Right cardiac atrium (tissue), 5 donors: ENCODE measurements at regions not wholly inside any gene's neighbourhood (a gene's known extent, or its start where the extent isn't known, plus 50 kb on each side); places are given as distances from the start of the nearest gene placed in this dataset.
A peak's percentile ranks its signal among the peaks of the same experiment; 100 is the strongest.
"Not testable (repeated sequence)": the region's sequence is repeated elsewhere in the genome, so short reads cannot be mapped to it uniquely, and the experiment has no call there.

Source experiments
- ATAC-seq, 2 donors: fragments of 200-7000 bp; cut with Tn5 transposase; one replicate each; pipeline versions ENCODE4 v1.8.0 to v1.9.1; 2020; ENCODE audit warnings: moderate library complexity in 2 of 2, mild to moderate bottlenecking in 1 of 2
- DNase-seq, 3 donors: peaks; one replicate each; pipeline ENCODE4 v3.0.0-alpha.2; 2020
- H3K27ac ChIP-seq: one replicate; pipeline ENCODE4 v1.5.1; 2013; ENCODE audit warnings: mild to moderate bottlenecking, low read length, control low read depth, moderate library complexity
- H3K27me3 ChIP-seq: one replicate; pipeline ENCODE4 v1.6.1; 2013; ENCODE audit not compliant: control insufficient read depth, insufficient read depth
- H3K4me1 ChIP-seq: one replicate; pipeline ENCODE4 v1.6.1; 2013; ENCODE audit warnings: low read length; ENCODE audit not compliant: control insufficient read depth, insufficient read depth
- H3K4me3 ChIP-seq: one replicate; pipeline ENCODE4 v1.5.1; 2013; ENCODE audit warnings: low read length, control low read depth
- H3K9me3 ChIP-seq: one replicate; pipeline ENCODE4 v1.6.1; 2013; ENCODE audit warnings: low read length; ENCODE audit not compliant: control insufficient read depth
- whole genome bisulfite sequencing: extraction: QIAGEN DNeasy Blood & Tissue Kit; methylation state at CpG from one replicate; pipeline ENCODE4 v1.1.7; 2013; 5-methylcytosine and 5-hydroxymethylcytosine counted together
- intact Hi-C, 4 donors: fragments of 100-400 bp; cut with DNase I; formaldehyde crosslinking; loops; one replicate each; pipeline versions ENCODE4 v1.11.0 to v1.14.0; 2022 to 2023
- donor health status: healthy with polysubstance abuse.
- donor health status: DM: no; HTN: yes; CAD: no.
- donor health status: DM: no; HTN: no; CAD: no.
- donor health status: DM: no; HTN: yes; CAD: no; lungs with severe emphysema.
- donor health status: DM: yes; HTN: yes; CAD: no.

DNA sequence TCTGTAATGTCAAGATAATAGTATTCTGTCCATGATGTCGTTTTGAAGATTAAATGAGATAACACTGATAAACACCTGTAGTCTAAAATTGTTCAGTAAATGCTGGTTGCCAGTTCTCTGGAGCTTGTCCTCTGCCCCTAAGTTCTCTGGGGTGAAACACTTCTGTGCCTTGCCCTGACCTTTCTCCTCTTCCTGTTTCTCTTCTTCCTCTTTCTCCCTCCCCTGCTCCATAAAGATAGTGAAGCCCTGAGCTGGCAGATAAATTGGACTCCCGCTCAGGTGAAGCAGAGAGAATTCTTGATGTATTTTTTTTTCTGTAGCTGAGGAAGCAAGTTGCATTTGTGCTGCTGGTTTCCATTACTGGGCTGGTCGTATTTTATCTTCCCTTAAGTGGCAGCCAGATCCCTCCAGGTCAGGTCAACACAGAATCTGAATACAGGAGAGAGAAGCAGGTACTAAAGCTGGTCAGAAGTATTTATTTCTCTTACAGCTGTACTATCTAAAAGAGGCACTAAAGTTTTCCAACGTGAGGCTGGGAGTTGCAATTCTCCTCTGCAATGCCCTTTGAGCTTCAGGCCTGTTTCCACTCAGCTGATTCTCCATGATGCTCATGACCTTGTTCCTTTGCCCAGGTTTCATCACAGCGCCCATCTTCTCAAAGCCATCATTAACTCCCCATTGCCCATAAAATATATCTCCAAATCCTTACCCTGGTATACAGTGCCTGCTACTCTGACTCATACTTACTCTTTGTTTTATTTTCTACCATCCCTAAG, 319.3 kb upstream of the CFAP20DC start:
- WGBS: 45% methylated on average over 5 of the region's 5 CpGs
- Histone ChIP-seq H3K4me3 (no peak overlapping the region), H3K27ac (no peak overlapping the region), H3K27me3 (no peaks in the 10 kb centered on the region), H3K4me1 (no peaks in the 10 kb centered on the region), H3K9me3 (no peaks in the 10 kb centered on the region)
- intact Hi-C loops: no loop called here
- ATAC-seq (no peak), DNase-seq (no peak)

DNA sequence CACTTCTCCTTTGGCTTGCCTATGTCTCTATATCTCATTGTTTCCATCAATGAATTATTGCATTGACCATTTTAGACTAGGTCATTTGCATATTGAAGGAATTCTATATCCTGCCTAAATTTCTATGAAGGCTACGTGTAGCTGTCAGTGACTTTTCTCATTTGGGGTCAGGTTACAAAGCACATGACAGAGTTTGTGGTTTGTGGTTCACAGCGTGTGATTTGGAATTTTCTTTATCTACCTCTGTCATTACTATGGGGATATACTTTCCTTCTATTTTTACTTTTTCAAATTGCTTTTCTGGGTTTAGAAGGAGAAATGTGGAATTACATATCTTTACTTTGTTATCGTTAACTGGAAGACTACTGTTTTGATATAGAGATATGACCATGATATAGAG, 317.3 kb upstream of the CFAP20DC start:
- Histone ChIP-seq H3K27me3 (no peaks in the 10 kb centered on the region), H3K27ac (no peak overlapping the region), H3K9me3 (no peaks in the 10 kb centered on the region), H3K4me1 (no peaks in the 10 kb centered on the region), H3K4me3 (no peak overlapping the region)
- ATAC-seq (no peak), DNase-seq (no peak)
- intact Hi-C loops: no loop called here
- 59% methylated on average over 3 of the region's 3 CpGs for WGBS

- Histone ChIP-seq H3K9me3 (no peaks in the 10 kb centered on the region), H3K4me3 (no peak overlapping the region), H3K4me1 (no peaks in the 10 kb centered on the region), H3K27me3 (no peaks in the 10 kb centered on the region), H3K27ac (no peak overlapping the region)
- DNase-seq (no peak), ATAC-seq (no peak)
- intact Hi-C loops: no loop called here
- WGBS: 84% methylated on average over 2 of the region's 2 CpGs
Observed at GRCh38 chr3:59366218-59366617, 316.4 kb upstream of the CFAP20DC start.

- intact Hi-C loops: no loop called here
- 36% methylated on average over 4 of the region's 4 CpGs for WGBS
Observed at GRCh38 chr3:59364496-59364895, 314.7 kb upstream of the CFAP20DC start.

DNA sequence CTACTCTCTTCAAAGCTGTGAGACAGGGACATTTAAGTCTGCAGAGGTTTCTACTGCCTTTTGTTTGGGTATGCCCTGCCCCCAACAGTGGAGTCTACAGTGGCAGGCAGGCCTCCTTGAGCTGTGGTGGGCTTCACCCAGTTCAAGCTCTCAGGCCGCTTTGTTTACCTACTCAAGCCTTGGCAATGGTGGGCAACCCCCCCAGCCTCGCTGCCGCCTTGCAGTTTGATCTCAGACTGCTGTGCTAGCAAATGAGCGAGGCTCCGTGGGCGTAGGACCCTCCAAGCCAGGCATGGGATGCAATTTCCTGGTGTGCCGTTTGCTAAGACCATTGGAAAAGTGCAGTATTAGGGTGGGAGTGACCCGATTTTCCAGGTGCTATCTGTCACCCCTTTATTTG, 310.5 kb upstream of the CFAP20DC start:
- peak in 1 of 3 donors; percentile 16 for DNase-seq
- H3K4me3 ChIP-seq, ATAC-seq, H3K27me3 ChIP-seq, intact Hi-C loops, H3K9me3 ChIP-seq, H3K27ac ChIP-seq, H3K4me1 ChIP-seq: not testable (repeated sequence)
- WGBS: 87% methylated on average over 8 of the region's 8 CpGs

More at GRCh38 chr3:59364496-59364895, 314.7 kb upstream of the CFAP20DC start:
- no peaks in the 10 kb centered on the region for H3K9me3 ChIP-seq
- H3K4me3 ChIP-seq: no peak overlapping the region
- DNase-seq: no peak
- no peak overlapping the region for H3K27ac ChIP-seq
- no peaks in the 10 kb centered on the region for H3K27me3 ChIP-seq
- no peaks in the 10 kb centered on the region for H3K4me1 ChIP-seq
- no peak for ATAC-seq

DNA sequence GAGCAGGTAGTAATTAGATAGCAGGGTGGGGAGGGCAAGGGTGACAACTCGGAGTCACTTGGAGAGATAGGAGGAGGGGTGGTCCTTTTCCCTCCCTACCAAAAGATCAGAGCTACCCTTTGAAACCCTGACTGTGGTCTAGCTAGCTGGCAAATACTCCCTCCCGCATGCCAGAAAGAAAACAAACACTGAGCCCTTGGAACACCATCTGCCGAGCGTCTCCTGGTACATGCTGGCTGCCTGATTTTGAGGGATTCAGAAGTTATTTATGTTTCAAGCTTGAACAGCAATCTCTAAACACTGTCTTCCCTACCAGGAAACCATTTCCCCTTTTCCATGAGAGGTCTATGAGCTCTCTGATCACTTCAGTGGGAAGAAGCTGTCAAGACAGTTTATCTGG, 291.6 kb upstream of the CFAP20DC start:
- Histone ChIP-seq H3K4me1 (no peaks in the 10 kb centered on the region), H3K9me3 (no peaks in the 10 kb centered on the region), H3K27me3 (no peaks in the 10 kb centered on the region), H3K4me3 (no peak overlapping the region), H3K27ac (no peak overlapping the region)
- intact Hi-C loops: no loop called here
- DNase-seq: no peak
- no peak for ATAC-seq
- 46% methylated on average over 4 of the region's 4 CpGs for WGBS

DNA sequence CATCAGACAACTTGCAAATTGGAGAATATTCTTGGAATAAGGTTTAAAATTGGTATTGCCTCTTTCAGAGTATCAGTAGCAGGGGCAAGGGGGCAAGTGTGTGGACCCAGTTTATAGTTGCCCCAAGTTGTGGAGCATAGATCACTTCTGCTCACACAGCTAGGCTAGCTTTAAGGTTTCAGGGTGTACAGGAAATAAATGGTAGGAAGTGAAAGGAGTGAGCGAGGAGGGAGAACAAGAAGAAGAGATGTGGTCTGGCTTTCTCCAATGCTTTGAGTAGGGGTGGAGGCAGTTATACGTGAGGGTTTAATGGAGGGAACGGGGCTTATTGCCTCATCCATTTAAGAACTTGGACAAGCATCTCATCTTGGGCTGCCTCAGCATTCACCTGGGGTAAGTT, 290.0 kb upstream of the CFAP20DC start:
- no peaks in the 10 kb centered on the region for H3K9me3 ChIP-seq
- H3K4me1 ChIP-seq: no peaks in the 10 kb centered on the region
- H3K27ac ChIP-seq: no peak overlapping the region
- ATAC-seq: no peak
- intact Hi-C loops: loop anchor here in 1 of 4 donors (10.0 kb wide), 1 partner anchor 355 kb away; no protein-coding TSS in a partner anchor
- 80% methylated on average over 3 of the region's 3 CpGs for WGBS
- no peaks in the 10 kb centered on the region for H3K27me3 ChIP-seq
- H3K4me3 ChIP-seq: no peak overlapping the region
- DNase-seq: no peak

DNA sequence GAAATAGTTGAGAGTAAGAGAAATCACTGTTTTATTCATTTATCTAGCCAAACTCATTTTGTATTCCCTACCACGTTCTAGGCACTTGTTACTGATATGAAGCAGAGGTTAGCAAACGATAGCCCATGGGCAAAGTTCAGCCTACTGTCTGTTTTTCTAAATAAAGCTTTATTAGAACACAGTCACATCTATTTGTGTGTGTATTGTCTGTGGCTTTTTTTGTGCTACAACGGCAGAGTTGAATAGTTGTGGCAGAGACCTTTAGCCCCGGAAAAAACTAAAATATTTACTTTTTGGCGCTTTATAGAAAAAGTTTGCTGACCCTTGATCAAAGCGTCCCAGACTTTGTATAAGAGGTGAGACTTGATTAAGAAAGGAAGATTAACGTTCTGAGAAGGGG, 289.1 kb upstream of the CFAP20DC start:
- H3K9me3 ChIP-seq: no peaks in the 10 kb centered on the region
- DNase-seq (no peak), ATAC-seq (no peak)
- intact Hi-C loops: loop anchor here in 1 of 4 donors (10.0 kb wide), 1 partner anchor 354 kb away; no protein-coding TSS in a partner anchor
- H3K4me1 ChIP-seq: no peaks in the 10 kb centered on the region
- 70% methylated on average over 7 of the region's 7 CpGs for WGBS
- H3K27me3 ChIP-seq: no peaks in the 10 kb centered on the region
- no peak overlapping the region for H3K4me3 ChIP-seq
- no peak overlapping the region for H3K27ac ChIP-seq

DNA sequence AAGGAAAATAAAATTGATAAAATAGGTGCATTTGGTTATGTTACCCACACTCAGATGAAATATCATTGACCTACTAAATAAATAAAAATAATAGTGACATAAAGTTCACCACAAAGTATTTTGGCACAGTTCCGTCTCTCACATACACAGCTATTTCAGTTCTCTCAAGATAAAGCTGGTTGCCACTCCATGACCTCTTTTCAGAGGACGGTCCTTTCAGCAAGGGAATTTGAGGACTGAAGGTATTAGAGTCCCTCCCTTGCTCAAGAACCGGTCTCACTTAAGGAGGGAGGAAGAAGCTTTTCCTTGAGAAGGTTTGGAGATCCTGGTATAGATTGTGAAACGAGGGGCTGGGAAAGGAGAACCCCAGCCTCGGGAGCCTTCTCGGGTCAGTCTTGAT, 285.5 kb upstream of the CFAP20DC start:
- Histone ChIP-seq H3K27ac (no peak overlapping the region), H3K9me3 (no peaks in the 10 kb centered on the region), H3K4me1 (no peaks in the 10 kb centered on the region), H3K27me3 (no peaks in the 10 kb centered on the region), H3K4me3 (no peak overlapping the region)
- intact Hi-C loops: loop anchor here in 1 of 4 donors (10.0 kb wide), 1 partner anchor 351 kb away; no protein-coding TSS in a partner anchor
- WGBS: 63% methylated on average over 6 of the region's 6 CpGs
- ATAC-seq (no peak), DNase-seq (no peak)

- WGBS: 64% methylated on average over 2 of the region's 2 CpGs
- intact Hi-C loops: loop anchor here in 1 of 4 donors (10.0 kb wide), 1 partner anchor 350 kb away; no protein-coding TSS in a partner anchor
- H3K27me3 ChIP-seq: no peaks in the 10 kb centered on the region
- no peaks in the 10 kb centered on the region for H3K4me1 ChIP-seq
- H3K9me3 ChIP-seq: no peaks in the 10 kb centered on the region
- H3K27ac ChIP-seq: no peak overlapping the region
- H3K4me3 ChIP-seq: no peak overlapping the region
- no peak for ATAC-seq
- DNase-seq: no peak
Observed at GRCh38 chr3:59334585-59334984, 284.8 kb upstream of the CFAP20DC start.

DNA sequence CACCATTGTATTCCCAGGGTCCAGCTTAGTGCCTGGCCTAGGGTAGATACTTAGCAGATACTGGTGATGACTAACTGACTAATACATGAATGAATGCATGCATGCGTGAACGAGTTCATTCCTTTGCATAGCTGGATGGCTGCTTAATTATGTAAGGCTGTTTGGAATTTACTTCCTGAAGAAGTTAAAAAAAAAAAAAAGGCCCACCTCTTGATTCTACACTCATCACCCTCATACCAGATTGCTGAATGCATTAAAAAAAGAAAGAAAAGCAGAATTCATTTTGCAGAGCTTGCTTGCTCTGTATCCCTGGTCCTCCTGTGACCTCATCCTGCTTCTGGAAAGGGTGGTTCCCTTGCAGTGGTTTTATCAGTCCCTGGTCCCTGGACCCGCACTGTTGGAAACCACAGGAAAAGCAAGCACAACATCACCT, 277.6 kb upstream of the CFAP20DC start:
- peak in 1 of 2 donors; percentile 28 for ATAC-seq
- DNase-seq: no peak
- intact Hi-C loops: no loop called here
- Histone ChIP-seq H3K9me3 (no peaks in the 10 kb centered on the region), H3K27ac (no peak overlapping the region), H3K4me3 (no peak overlapping the region), H3K27me3 (no peaks in the 10 kb centered on the region), H3K4me1 (no peaks in the 10 kb centered on the region)
- WGBS: 57% methylated on average over 3 of the region's 3 CpGs
